Cardiac fibroblast (primary cell): ENCODE measurements at regions not wholly inside any gene's neighbourhood (a gene's known extent, or its start where the extent isn't known, plus 50 kb on each side); places are given as distances from the start of the nearest gene placed in this dataset.
"Not testable (repeated sequence)": the region's sequence is repeated elsewhere in the genome, so short reads cannot be mapped to it uniquely, and the experiment has no call there.

Experiments used
- DNase-seq, 2 donors: peaks; one replicate each; pipeline versions ENCODE4 v3.0.0 to v3.0.0-alpha.2; 2010; ENCODE audit warnings: low read depth in 2 of 2
- H3K4me3 ChIP-seq, 2 donors: replicated peaks in 1 of 2; 1 replicate in 1 of 2; 2 replicates in 1 of 2; pipeline ENCODE4 v1.5.1; 2011; ENCODE audit warnings: low read depth in 2 of 2, low read length in 2 of 2, mild to moderate bottlenecking in 2 of 2, moderate library complexity in 1 of 2
- TF ChIP-seq, protein P1 (sequence below): IDR thresholded peaks from one replicate; pipeline ENCODE4 v1.5.1; 2011; ENCODE audit warnings: low read depth, mild to moderate bottlenecking, low read length, inconsistent platforms

DNA sequence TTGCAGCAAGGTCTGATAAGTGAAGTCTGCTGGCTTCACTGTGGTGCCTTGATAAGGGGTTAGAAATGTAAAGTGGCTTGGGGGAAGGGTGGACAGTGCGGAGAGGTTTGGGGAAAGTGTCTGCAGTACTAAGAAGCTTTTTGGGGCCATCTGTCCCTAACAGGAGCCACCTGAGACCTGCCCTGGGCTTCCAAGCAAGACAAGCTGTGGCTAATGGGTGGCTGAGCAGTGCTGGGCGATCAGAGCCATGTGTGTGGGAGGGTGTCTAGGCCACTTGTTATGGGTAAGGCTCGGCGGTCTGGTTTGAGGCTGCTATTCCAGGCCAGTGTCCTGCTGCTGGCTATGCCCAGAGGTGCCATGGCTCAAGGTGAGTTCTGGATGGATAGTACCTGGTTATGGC is 185.4 kb upstream of the MTMR8 start:
- DNase-seq: no peak
- TF ChIP-seq, protein P1, sequence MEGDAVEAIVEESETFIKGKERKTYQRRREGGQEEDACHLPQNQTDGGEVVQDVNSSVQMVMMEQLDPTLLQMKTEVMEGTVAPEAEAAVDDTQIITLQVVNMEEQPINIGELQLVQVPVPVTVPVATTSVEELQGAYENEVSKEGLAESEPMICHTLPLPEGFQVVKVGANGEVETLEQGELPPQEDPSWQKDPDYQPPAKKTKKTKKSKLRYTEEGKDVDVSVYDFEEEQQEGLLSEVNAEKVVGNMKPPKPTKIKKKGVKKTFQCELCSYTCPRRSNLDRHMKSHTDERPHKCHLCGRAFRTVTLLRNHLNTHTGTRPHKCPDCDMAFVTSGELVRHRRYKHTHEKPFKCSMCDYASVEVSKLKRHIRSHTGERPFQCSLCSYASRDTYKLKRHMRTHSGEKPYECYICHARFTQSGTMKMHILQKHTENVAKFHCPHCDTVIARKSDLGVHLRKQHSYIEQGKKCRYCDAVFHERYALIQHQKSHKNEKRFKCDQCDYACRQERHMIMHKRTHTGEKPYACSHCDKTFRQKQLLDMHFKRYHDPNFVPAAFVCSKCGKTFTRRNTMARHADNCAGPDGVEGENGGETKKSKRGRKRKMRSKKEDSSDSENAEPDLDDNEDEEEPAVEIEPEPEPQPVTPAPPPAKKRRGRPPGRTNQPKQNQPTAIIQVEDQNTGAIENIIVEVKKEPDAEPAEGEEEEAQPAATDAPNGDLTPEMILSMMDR: no peak
- H3K4me3 ChIP-seq: no peak overlapping the region

DNA sequence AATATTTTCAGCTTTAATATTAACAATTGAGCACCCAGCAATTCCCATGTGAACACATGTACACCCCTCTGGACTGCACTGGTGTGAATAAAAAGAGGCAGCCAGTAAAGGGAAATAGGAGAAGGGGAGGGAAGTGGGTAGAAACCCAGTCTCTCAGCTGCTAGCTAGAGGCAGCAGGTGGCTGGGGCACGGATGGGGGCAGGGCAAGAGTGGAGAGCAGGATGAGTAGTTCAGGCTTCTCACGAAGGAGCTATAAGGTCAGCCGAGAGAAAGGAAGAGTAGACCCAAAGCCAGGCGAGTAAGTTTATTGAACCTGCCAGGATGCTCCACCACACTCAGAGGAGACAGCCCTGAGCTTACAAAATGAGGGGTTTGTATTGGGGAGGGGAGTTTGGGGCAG is 184.8 kb upstream of the MTMR8 start:
- TF ChIP-seq, protein P1: no peak
- no peak for DNase-seq

DNA sequence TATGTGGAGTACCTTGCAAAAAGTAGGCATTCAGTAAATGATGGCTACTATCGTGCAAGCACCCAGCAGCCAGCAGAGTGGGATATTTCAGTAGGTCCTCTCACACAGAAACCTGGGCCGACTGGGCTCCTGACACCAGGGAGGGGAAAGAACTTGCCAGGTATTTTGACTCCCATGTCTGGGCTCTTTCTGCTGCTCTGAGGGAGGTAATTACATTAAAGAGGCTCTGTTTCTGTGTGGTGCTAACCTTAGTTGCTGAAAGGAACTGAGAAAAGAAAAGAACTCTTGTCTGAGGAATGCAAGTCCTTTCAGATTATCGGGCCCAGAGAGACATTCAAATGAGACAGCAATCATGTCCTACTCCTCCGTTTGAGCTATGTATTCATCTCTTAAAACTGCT is 175.8 kb upstream of the MTMR8 start:
- TF ChIP-seq, protein P1: no peak
- H3K4me3 ChIP-seq: no peak overlapping the region
- no peak for DNase-seq

More for the DNA sequence above, 184.8 kb upstream of the MTMR8 start:
- H3K4me3 ChIP-seq: no peak overlapping the region

DNA sequence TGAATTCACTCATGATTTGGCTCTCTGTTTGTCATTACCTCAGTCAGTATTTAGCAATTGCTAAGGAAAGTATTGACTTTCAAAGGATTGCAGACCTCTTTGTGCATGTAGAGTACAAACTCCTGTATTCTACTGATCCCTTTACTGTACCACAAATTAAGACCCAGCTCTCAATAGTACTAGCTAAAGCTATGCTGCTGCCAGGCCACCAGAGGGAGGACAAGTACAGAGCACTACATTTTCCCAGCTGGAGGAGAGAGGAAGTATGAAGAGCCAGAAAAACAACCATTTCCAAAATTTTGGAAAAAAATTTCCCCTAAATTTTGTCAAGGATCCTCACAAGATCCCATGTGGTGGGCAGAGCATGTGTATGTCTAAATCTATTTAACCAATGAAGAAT is 175.0 kb upstream of the MTMR8 start:
- TF ChIP-seq, protein P1: peak; percentile 4
- DNase-seq: peak in 1 of 2 donors; percentile 0
- no peak overlapping the region for H3K4me3 ChIP-seq

DNA sequence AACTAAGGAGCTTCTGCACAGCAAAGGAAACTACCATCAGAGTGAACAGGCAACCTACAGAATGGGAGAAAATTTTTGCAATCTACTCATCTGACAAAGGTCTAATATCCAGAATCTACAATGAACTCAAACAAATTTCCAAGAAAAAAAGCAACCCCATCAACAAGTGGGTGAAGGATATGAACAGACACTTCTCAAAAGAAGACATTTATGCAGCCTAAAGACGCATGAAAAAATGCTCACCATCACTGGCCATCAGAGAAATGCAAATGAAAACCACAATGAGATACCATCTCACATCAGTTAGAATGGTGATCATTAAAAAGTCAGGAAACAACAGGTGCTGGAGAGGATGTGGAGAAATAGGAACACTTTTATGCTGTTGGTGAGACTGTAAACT is 170.1 kb upstream of the MTMR8 start:
- not testable (repeated sequence) for H3K4me3 ChIP-seq, DNase-seq

DNA sequence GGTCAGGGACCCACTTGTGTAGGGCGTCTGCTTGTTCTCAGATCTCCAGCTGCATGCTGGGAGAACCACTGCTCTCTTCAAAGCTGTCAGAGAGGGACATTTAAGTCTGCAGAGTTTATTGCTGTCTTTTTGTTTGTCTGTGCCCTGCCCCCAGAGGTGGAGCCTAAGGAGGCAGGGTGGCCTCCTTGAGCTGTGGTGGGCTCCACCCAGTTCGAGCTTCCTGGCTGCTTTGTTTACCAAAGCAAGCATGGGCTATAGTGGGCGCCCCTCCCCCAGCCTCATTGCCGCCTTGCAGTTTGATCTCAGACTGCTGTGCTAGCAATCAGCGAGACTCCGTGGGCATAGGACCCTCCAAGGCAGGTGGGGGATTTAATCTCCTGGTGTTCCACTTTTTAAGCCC is 154.0 kb upstream of the MTMR8 start:
- DNase-seq, H3K4me3 ChIP-seq: not testable (repeated sequence)

DNA sequence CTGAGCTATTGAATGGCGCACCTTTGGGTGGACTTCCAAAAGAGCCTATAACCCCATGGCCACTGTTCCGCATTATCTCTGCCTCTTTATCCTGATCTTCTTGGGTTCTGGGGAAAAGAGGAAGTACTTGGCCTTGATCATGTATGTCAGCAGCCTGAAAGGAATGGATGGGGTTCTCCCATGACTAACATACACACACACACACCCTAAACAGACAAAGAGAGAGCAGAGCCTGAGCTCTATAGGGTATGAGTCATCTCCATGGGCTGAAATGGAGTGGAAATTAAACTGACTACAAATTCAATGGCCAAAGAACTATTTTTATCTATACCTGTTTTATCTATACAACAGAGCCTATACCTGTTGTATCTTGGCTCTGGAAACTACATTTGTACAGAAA is 141.5 kb upstream of the MTMR8 start:
- TF ChIP-seq, protein P1: no peak
- no peak for DNase-seq
- H3K4me3 ChIP-seq: no peak overlapping the region
